Ascending aorta (tissue), 2 donors: ENCODE measurements at regions not wholly inside any gene's neighbourhood (a gene's known extent, or its start where the extent isn't known, plus 50 kb on each side); places are given as distances from the start of the nearest gene placed in this dataset.

Source experiments
- DNase-seq, 2 donors: peaks; one replicate each; pipeline ENCODE4 v3.0.0-alpha.2; 2019; ENCODE audit warnings: low spot score in 2 of 2
- H3K27ac ChIP-seq, 2 donors: fragments of 200-600 bp; sonication (generic); one replicate each; pipeline ENCODE4 v1.5.1; 2016 to 2017; ENCODE audit warnings: mild to moderate bottlenecking in 1 of 2
- H3K27me3 ChIP-seq: fragments of 200-600 bp; sonication (generic); one replicate; pipeline ENCODE4 v1.5.1; 2017
- H3K36me3 ChIP-seq, 2 donors: fragments of 200-600 bp; sonication (generic); one replicate each; pipeline ENCODE4 v1.5.1; 2016
- H3K4me1 ChIP-seq, 2 donors: fragments of 200-600 bp; sonication (generic); one replicate each; pipeline ENCODE4 v1.5.1; 2016 to 2017; ENCODE audit warnings: mild to moderate bottlenecking in 1 of 2
- H3K4me3 ChIP-seq, 2 donors: fragments of 200-600 bp; sonication (generic); one replicate each; pipeline ENCODE4 v1.5.1; 2016 to 2017; ENCODE audit warnings: mild to moderate bottlenecking in 1 of 2
- H3K9me3 ChIP-seq, 2 donors: fragments of 200-600 bp; sonication (generic); one replicate each; pipeline ENCODE4 v1.5.1; 2016
- intact Hi-C: fragments of 100-400 bp; cut with DNase I; formaldehyde crosslinking; loops from one replicate; pipeline ENCODE4 v1.15.1; 2023
- TF ChIP-seq, protein P1 (sequence below), 3 experiments: fragments of 200-600 bp in 2 of 3; fragments of 450-650 bp in 1 of 3; sonication (generic) in 2 of 3; IDR thresholded peaks; one replicate each; pipeline ENCODE4 v1.5.1; 2016 to 2019; ENCODE audit warnings: antibody characterized with exemption in 3 of 3, mild to moderate bottlenecking in 1 of 3, moderate library complexity in 1 of 3

DNA sequence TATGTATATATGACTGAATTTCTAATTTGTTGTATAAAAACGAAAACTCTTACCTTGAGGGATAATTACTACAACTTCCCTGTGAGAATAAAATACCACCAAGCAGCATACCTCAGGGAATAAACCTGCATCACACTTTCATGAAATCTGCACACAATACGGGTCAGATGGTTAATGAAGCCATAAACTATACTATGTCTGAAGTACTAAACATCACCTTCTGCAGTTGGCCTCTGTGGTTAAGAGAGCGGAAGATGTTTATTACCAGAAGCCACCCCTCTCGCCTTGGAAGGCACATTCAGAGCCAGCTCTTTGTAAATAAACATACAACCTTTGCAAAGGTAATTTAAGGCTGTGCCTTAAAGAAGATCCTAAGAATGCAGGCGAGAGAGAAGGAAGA is 462.1 kb upstream of the NR2F2 start:
- H3K27me3 ChIP-seq = no peaks in the 10 kb centered on the region
- H3K9me3 ChIP-seq = no peaks in the 10 kb centered on the region
- intact Hi-C loops = no loop called here
- no peaks in the 10 kb centered on the region for H3K36me3 ChIP-seq
- no peaks in the 10 kb centered on the region for H3K4me1 ChIP-seq
- TF ChIP-seq, protein P1, sequence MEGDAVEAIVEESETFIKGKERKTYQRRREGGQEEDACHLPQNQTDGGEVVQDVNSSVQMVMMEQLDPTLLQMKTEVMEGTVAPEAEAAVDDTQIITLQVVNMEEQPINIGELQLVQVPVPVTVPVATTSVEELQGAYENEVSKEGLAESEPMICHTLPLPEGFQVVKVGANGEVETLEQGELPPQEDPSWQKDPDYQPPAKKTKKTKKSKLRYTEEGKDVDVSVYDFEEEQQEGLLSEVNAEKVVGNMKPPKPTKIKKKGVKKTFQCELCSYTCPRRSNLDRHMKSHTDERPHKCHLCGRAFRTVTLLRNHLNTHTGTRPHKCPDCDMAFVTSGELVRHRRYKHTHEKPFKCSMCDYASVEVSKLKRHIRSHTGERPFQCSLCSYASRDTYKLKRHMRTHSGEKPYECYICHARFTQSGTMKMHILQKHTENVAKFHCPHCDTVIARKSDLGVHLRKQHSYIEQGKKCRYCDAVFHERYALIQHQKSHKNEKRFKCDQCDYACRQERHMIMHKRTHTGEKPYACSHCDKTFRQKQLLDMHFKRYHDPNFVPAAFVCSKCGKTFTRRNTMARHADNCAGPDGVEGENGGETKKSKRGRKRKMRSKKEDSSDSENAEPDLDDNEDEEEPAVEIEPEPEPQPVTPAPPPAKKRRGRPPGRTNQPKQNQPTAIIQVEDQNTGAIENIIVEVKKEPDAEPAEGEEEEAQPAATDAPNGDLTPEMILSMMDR (IDR thresholded peaks at IDR 0.05) = no peak
- DNase-seq = no peak
- H3K27ac ChIP-seq = no peak overlapping the region
- no peak overlapping the region for H3K4me3 ChIP-seq

DNA sequence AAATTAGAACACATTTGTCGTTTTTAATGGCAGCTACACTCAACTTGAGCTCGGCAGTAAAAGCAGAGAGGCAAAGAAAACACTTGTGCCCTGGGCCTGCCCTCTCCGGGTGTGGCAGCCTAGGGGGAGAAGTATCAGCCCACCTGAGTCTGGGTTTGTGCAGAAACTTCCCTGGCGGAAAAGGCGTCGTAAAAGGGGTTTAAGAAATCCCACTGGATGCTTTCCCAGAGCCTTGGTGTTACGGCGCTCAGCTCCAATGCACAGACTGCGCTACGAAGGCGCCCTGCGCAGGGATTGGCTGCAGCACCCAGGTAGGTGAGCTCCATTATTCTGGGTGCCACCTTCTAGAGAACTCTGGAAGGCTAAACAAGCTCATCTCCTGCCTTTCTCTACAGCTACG is 461.5 kb upstream of the NR2F2 start:
- H3K4me3 ChIP-seq = no peak overlapping the region
- TF ChIP-seq, protein P1 (IDR thresholded peaks at IDR 0.05) = no peak
- no peaks in the 10 kb centered on the region for H3K36me3 ChIP-seq
- no peak for DNase-seq
- no peak overlapping the region for H3K27ac ChIP-seq
- H3K27me3 ChIP-seq = no peaks in the 10 kb centered on the region
- H3K9me3 ChIP-seq = no peaks in the 10 kb centered on the region
- intact Hi-C loops = no loop called here
- no peaks in the 10 kb centered on the region for H3K4me1 ChIP-seq

DNA sequence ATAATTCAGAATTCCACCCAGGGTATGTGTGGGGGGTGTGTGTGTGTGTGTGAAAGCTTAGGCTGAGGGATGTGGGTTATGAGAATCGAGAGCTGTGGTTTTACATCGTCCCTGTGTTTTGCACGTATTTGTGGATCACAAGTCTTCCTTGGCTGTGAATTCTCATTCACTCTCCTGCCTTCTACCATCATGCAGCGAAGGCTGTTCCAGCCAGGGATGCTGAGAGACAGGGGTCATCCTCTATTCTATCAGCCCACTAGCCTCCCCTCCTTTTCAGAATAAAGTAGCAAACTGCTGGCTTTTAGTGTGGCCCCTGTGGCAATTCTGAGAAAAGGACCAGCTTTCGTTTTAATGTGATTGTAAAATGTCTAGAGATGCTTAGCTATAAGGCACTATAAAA is 460.6 kb upstream of the NR2F2 start:
- Histone ChIP-seq H3K27me3 (no peaks in the 10 kb centered on the region), H3K9me3 (no peaks in the 10 kb centered on the region), H3K4me1 (peaks cover 0 to 4% of the 10 kb centered on the region in 2 donors), H3K27ac (no peak overlapping the region), H3K36me3 (no peaks in the 10 kb centered on the region), H3K4me3 (no peak overlapping the region)
- no peak for DNase-seq
- TF ChIP-seq, protein P1 (IDR thresholded peaks at IDR 0.05) = no peak
- intact Hi-C loops = loop anchor here (10.0 kb wide), 2 partner anchors 465 to 605 kb away; partner anchors contain the start of gene NR2F2

DNA sequence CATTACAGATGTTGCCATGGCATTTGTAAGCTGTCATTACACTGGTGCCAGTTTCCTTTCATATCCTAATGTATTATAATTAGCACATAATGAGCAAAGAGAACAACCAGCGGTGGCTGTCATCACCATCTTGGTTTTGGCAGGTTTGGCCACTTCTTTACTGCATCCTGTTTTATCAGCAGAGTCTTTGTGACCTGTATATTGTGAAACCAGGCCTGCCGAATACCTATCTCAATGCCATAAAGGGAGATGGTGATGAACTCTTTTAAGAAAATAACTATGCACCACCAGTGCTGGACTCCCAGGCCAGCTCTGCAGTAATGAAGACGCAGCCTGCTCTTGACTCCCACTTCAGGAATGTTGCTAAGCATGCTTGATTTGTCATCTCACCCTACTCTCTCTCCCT is 458.1 kb upstream of the NR2F2 start:
- Histone ChIP-seq H3K4me3 (no peak overlapping the region), H3K4me1 (peaks cover 3 to 4% of the 10 kb centered on the region in 2 donors), H3K9me3 (no peaks in the 10 kb centered on the region), H3K27me3 (no peaks in the 10 kb centered on the region), H3K27ac (no peak overlapping the region), H3K36me3 (no peaks in the 10 kb centered on the region)
- DNase-seq = no peak
- intact Hi-C loops = loop anchor here (10.0 kb wide), 2 partner anchors 462 to 608 kb away; partner anchors contain the start of gene NR2F2
- TF ChIP-seq, protein P1 (IDR thresholded peaks at IDR 0.05) = no peak

DNA sequence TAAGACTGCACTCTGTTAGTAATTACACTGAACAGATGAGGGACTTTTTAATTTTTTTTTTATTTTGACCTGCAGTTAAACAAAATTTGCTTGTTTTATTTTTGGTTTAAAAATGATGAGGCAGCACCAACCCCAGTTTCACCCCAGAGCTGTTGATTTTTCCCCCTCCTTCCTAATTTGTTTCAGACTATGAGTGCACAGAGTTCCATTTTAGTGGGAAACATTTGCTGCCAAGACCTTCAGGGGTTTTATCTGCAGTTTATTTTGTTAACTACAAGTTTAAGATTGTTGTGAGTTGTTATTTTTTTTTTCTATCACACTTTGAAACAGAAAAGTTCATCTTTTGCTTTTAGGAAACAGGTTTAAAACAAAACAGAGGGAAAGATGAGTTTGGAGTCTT is 455.9 kb upstream of the NR2F2 start:
- TF ChIP-seq, protein P1 (IDR thresholded peaks at IDR 0.05) = no peak
- Histone ChIP-seq H3K36me3 (no peaks in the 10 kb centered on the region), H3K27ac (peak overlapping the region; percentile 74 to 76), H3K9me3 (no peaks in the 10 kb centered on the region), H3K27me3 (no peaks in the 10 kb centered on the region), H3K4me3 (no peak overlapping the region), H3K4me1 (peaks cover 3 to 4% of the 10 kb centered on the region in 2 donors)
- no peak for DNase-seq
- intact Hi-C loops = loop anchor here (10.0 kb wide), 2 partner anchors 460 to 610 kb away; partner anchors contain the start of gene NR2F2
